IMR-90 (cell line): ENCODE measurements at regions not wholly inside any gene's neighbourhood (a gene's known extent, or its start where the extent isn't known, plus 50 kb on each side); places are given as distances from the start of the nearest gene placed in this dataset.
"Not testable (repeated sequence)": the region's sequence is repeated elsewhere in the genome, so short reads cannot be mapped to it uniquely, and the experiment has no call there.

Source experiments
- ATAC-seq: fragments of 200-7000 bp; cut with Tn5 transposase; 2 replicates; pipeline ENCODE4 v1.9.1; 2020; ENCODE audit warnings: low read depth, mild to moderate bottlenecking, moderate library complexity
- BruUV-seq: library from RNA; stranded (reverse); fragments of 400-500 nt; replicated peaks from 2 replicates; lab custom pipeline; 2021; lab: Mats Ljungman, UMichigan
- CTCF ChIA-PET: fragments of 300-600 bp; formaldehyde crosslinking; extraction: SDS; loops from one replicate; lab custom pipeline; 2021; ENCODE audit warnings: antibody characterized with exemption; lab: Yijun Ruan, JAX
- POLR2A ChIA-PET: fragments of 300-600 bp; sonication (Branson Sonifier 250); formaldehyde crosslinking; loops from one replicate; lab custom pipeline; 2022; ENCODE audit warnings: antibody characterized with exemption; ENCODE audit not compliant: unreplicated experiment; lab: Charles Lee
- DNase-seq: peaks from one replicate; pipeline ENCODE4 v3.0.0; 2013
- H2AFZ ChIP-seq: replicated peaks from 2 replicates; pipeline ENCODE3; 2013; ENCODE audit warnings: low read length, mild to moderate bottlenecking; ENCODE audit not compliant: poor library complexity
- H2AK5ac ChIP-seq: 2 replicates; pipeline ENCODE4 v1.6.1; 2013; ENCODE audit warnings: low read depth, low read length, inconsistent platforms
- H2AK9ac ChIP-seq: replicated peaks from 2 replicates; pipeline ENCODE3; 2013; ENCODE audit warnings: mild to moderate bottlenecking, low read depth, low read length, moderate library complexity; ENCODE audit not compliant: poor library complexity
- H2BK120ac ChIP-seq: 2 replicates; pipeline ENCODE4 v1.6.1; 2013; ENCODE audit warnings: low read depth, low read length, inconsistent platforms
- H2BK15ac ChIP-seq: 3 replicates; pipeline ENCODE4 v1.6.1; 2013; ENCODE audit warnings: low read depth, low read length, inconsistent platforms
- H2BK20ac ChIP-seq: 2 replicates; pipeline ENCODE4 v1.6.1; 2013; ENCODE audit warnings: low read depth, mild to moderate bottlenecking, inconsistent platforms, low read length, moderate library complexity
- H2BK5ac ChIP-seq: 2 replicates; pipeline ENCODE4 v1.6.1; 2013; ENCODE audit warnings: mild to moderate bottlenecking, low read depth, low read length, inconsistent platforms; ENCODE audit not compliant: poor library complexity, severe bottlenecking
- H3K14ac ChIP-seq: replicated peaks from 2 replicates; pipeline ENCODE4 v1.6.1; 2013; ENCODE audit warnings: low read depth, low read length, inconsistent platforms
- H3K18ac ChIP-seq: 2 replicates; pipeline ENCODE4 v1.6.1; 2013; ENCODE audit warnings: low read depth, low read length, control low read depth
- H3K23ac ChIP-seq: 2 replicates; pipeline ENCODE4 v1.6.1; 2013; ENCODE audit warnings: low read depth, low read length, inconsistent platforms
- H3K27ac ChIP-seq: 2 replicates; pipeline ENCODE4 v1.5.1; 2013; ENCODE audit warnings: mild to moderate bottlenecking, control low read depth, low read length; ENCODE audit not compliant: insufficient read depth
- H3K27me3 ChIP-seq: 2 replicates; pipeline ENCODE4 v1.6.1; 2013; ENCODE audit warnings: low read length; ENCODE audit not compliant: control insufficient read depth, insufficient read depth
- H3K36me3 ChIP-seq: 2 replicates; pipeline ENCODE4 v1.6.1; 2013; ENCODE audit warnings: low read length, mixed read lengths; ENCODE audit not compliant: control insufficient read depth, insufficient read depth
- H3K4ac ChIP-seq: 2 replicates; pipeline ENCODE4 v1.6.1; 2013; ENCODE audit warnings: low read depth, low read length, inconsistent platforms
- H3K4me1 ChIP-seq: 2 replicates; pipeline ENCODE4 v1.6.1; 2013; ENCODE audit warnings: low read length, mixed read lengths; ENCODE audit not compliant: control insufficient read depth, insufficient read depth
- H3K4me2 ChIP-seq: 2 replicates; pipeline ENCODE4 v1.6.1; 2013; ENCODE audit warnings: low read depth, mild to moderate bottlenecking, control low read depth, low read length, moderate library complexity
- H3K4me3 ChIP-seq: 2 replicates; pipeline ENCODE4 v1.5.1; 2013; ENCODE audit warnings: low read depth, mild to moderate bottlenecking, control low read depth, low read length, moderate library complexity; ENCODE audit not compliant: insufficient read depth
- H3K56ac ChIP-seq: 2 replicates; pipeline ENCODE4 v1.6.1; 2013; ENCODE audit warnings: low read length, inconsistent platforms; ENCODE audit not compliant: insufficient read depth; ENCODE audit errors: extremely low read depth
- H3K79me1 ChIP-seq, 2 experiments: 2 replicates each; pipeline ENCODE4 v1.6.1; 2013; ENCODE audit warnings: low read length in 2 of 2, inconsistent platforms in 1 of 2, low read depth in 1 of 2
- H3K9ac ChIP-seq: 2 replicates; pipeline ENCODE4 v1.6.1; 2013; ENCODE audit warnings: low read depth, low read length, control low read depth
- H3K9me1 ChIP-seq: 2 replicates; pipeline ENCODE4 v1.6.1; 2013; ENCODE audit warnings: low read length, inconsistent platforms; ENCODE audit not compliant: insufficient read depth
- H3K9me3 ChIP-seq: 2 replicates; pipeline ENCODE4 v1.6.1; 2013; ENCODE audit warnings: low read length; ENCODE audit not compliant: control insufficient read depth, insufficient read depth
- H4K20me1 ChIP-seq: 2 replicates; pipeline ENCODE4 v1.6.1; 2013; ENCODE audit warnings: low read length, inconsistent platforms; ENCODE audit not compliant: insufficient read depth
- H4K5ac ChIP-seq: 2 replicates; pipeline ENCODE4 v1.6.1; 2013; ENCODE audit warnings: mild to moderate bottlenecking, low read depth, low read length, control low read depth
- H4K8ac ChIP-seq, 2 experiments: 2 replicates each; pipeline ENCODE4 v1.6.1; 2013; ENCODE audit warnings: low read depth in 2 of 2, low read length in 2 of 2, control low read depth in 1 of 2, inconsistent platforms in 1 of 2
- H4K91ac ChIP-seq: 2 replicates; pipeline ENCODE4 v1.6.1; 2013; ENCODE audit warnings: low read depth, low read length, inconsistent platforms; ENCODE audit not compliant: insufficient read depth
- WGBS, 2 experiments: methylation state at CpG; one replicate each; pipeline versions ENCODE4 v1.1.5 to v1.1.7; 2013; ENCODE audit warnings: missing lambda C conversion rate in 2 of 2; ENCODE audit not compliant: insufficient read length in 1 of 2; ENCODE audit errors: extremely low coverage in 2 of 2; 5-methylcytosine and 5-hydroxymethylcytosine counted together
- dilution Hi-C: fragments of 300-500 bp; cut with HindIII; formaldehyde crosslinking; loops from one replicate; pipeline ENCODE4 v1.14.3; 2018; ENCODE audit warnings: low sequenced_read_pairs; ENCODE audit not compliant: unreplicated experiment
- in situ Hi-C: fragments of 300-500 bp; cut with MboI; formaldehyde crosslinking; loops from 3 replicates; pipeline ENCODE4 v1.14.3; 2019; ENCODE audit warnings: low sequenced_read_pairs, inconsistent platforms, mixed read lengths
- intact Hi-C: fragments of 100-400 bp; cut with micrococcal nuclease; formaldehyde crosslinking; loops from 2 replicates; pipeline ENCODE4 v1.10.0; 2022

GRCh38 chr15:60181957-60182356 is 177.8 kb downstream of the FOXB1 start:
- H3K56ac ChIP-seq, H3K27me3 ChIP-seq, H3K4me1 ChIP-seq, POLR2A ChIA-PET, H2AK5ac ChIP-seq, H3K9me3 ChIP-seq, H2AFZ ChIP-seq, H4K20me1 ChIP-seq, H3K27ac ChIP-seq, H3K4me2 ChIP-seq, H3K9ac ChIP-seq, CTCF ChIA-PET, DNase-seq, H3K23ac ChIP-seq, H3K4ac ChIP-seq, dilution Hi-C loops, BruUV-seq, H4K91ac ChIP-seq, H4K8ac ChIP-seq, H3K79me1 ChIP-seq, H3K4me3 ChIP-seq, H2BK120ac ChIP-seq, H3K14ac ChIP-seq, H3K18ac ChIP-seq, intact Hi-C loops, H2BK20ac ChIP-seq, H3K36me3 ChIP-seq, H2AK9ac ChIP-seq, H4K5ac ChIP-seq, ATAC-seq, H2BK15ac ChIP-seq, H2BK5ac ChIP-seq, H3K9me1 ChIP-seq: not testable (repeated sequence)
- in situ Hi-C loops, result loop anchor here (10.0 kb wide), 1 partner anchor 467 kb away; no protein-coding TSS in a partner anchor
- 80% methylated on average over 2 of the region's 11 CpGs; no CpG with 5 or more reads in 1 of the 2 experiments for WGBS, 2 experiments
